Mucosa of rectum (tissue), 2 donors: ENCODE measurements at regions not wholly inside any gene's neighbourhood (a gene's known extent, or its start where the extent isn't known, plus 50 kb on each side); places are given as distances from the start of the nearest gene placed in this dataset.
"Not testable (repeated sequence)": the region's sequence is repeated elsewhere in the genome, so short reads cannot be mapped to it uniquely, and the experiment has no call there.

ENCODE experiments used
- H3K27ac ChIP-seq, 2 donors: one replicate each; pipeline ENCODE4 v1.7.0; 2013; ENCODE audit warnings: inconsistent platforms in 2 of 2, low read depth in 2 of 2, low read length in 2 of 2
- H3K27me3 ChIP-seq, 2 donors: one replicate each; pipeline ENCODE4 v1.7.0; 2013; ENCODE audit warnings: low read length in 2 of 2; ENCODE audit not compliant: control insufficient read depth in 2 of 2, insufficient read depth in 2 of 2
- H3K36me3 ChIP-seq, 2 donors: one replicate each; pipeline ENCODE4 v1.7.0; 2013; ENCODE audit warnings: low read length in 2 of 2; ENCODE audit not compliant: control insufficient read depth in 2 of 2, insufficient read depth in 2 of 2
- H3K4me1 ChIP-seq, 2 donors: one replicate each; pipeline ENCODE4 v1.7.0; 2013; ENCODE audit warnings: low read length in 2 of 2, mild to moderate bottlenecking in 1 of 2; ENCODE audit not compliant: control insufficient read depth in 2 of 2, insufficient read depth in 2 of 2
- H3K4me3 ChIP-seq, 2 donors: one replicate each; pipeline ENCODE4 v1.7.0; 2013; ENCODE audit warnings: low read length in 2 of 2
- H3K9ac ChIP-seq, 2 donors: one replicate each; pipeline ENCODE4 v1.7.0; 2013; ENCODE audit warnings: low read length in 2 of 2, low read depth in 1 of 2, mild to moderate bottlenecking in 1 of 2
- H3K9me3 ChIP-seq, 2 donors: one replicate each; pipeline ENCODE4 v1.7.0; 2013; ENCODE audit warnings: low read length in 2 of 2; ENCODE audit not compliant: control insufficient read depth in 2 of 2
- donor health status: healthy.
- donor health status: Normal muscosa, but diverticular disease.

DNA sequence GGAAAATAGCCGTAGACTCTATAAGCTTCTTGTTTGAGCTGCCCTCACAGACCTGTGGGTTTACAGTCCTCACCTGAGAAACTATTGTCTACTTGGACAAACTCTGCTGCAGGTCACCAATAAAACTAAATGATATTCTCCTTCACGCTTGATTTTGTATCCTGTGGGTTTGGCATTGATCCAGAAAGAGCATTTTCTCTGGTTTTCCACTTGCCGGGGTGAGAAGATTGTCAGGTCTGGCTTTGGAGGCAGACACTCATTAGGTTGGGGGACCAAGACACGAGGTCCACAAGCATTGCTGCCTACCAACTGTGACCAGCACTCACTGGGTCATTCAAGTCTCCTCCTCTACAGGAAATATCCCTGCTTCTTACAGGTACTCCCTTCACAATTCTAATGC is 68.5 kb downstream of the CDC14C start:
- Histone ChIP-seq H3K27ac (no peak overlapping the region), H3K9me3 (no peaks in the 10 kb centered on the region), H3K4me1 (no peaks in the 10 kb centered on the region), H3K36me3 (no peaks in the 10 kb centered on the region), H3K9ac (no peak overlapping the region), H3K27me3 (no peaks in the 10 kb centered on the region), H3K4me3 (no peak overlapping the region)

DNA sequence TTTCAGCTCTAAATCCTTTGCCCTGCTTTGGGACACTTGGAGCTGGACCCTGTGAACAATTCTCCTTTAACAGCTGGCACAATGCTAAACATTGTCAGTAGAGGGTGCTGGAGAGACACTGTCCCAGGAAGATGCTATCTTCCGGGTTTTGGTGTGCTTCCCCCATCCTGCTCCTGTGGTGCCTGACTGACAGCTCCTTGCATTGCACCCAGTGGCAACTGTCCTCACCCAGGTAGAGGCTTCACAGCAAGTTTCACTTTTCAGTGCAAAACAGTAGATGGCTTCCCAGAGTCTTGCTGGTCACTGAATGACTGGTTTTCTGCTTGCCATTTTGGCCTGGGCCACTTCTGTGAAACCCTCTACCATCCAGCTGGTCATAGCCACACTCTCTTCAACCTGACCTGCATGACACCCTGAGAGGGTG is 77.3 kb downstream of the CDC14C start:
- Histone ChIP-seq H3K9me3 (no peaks in the 10 kb centered on the region), H3K36me3 (no peaks in the 10 kb centered on the region), H3K4me1 (no peaks in the 10 kb centered on the region), H3K27ac (no peak overlapping the region), H3K4me3 (no peak overlapping the region), H3K27me3 (no peaks in the 10 kb centered on the region), H3K9ac (no peak overlapping the region)

DNA sequence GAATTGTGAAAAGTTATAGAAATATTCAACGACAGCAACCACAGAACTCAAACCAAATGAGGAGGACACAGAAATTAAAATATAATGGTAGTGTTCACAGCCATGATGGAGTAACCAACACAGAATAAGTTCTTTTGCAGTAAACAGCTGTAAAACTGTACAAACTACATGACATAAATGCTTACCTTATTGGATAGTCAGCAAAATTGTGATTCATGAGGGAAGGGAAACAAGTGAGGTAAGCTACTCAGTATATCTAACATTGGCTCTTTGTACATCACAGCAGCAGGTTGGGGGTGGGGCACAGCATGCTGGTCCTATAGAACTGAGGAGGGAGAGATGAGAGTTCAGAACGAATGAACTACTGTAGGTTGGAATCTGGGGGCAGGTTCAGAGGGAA is 86.4 kb downstream of the CDC14C start:
- no peak overlapping the region for H3K9ac ChIP-seq
- no peaks in the 10 kb centered on the region for H3K9me3 ChIP-seq
- H3K36me3 ChIP-seq, result no peaks in the 10 kb centered on the region
- no peaks in the 10 kb centered on the region for H3K4me1 ChIP-seq
- no peak overlapping the region for H3K4me3 ChIP-seq
- H3K27ac ChIP-seq, result no peak overlapping the region
- no peaks in the 10 kb centered on the region for H3K27me3 ChIP-seq

DNA sequence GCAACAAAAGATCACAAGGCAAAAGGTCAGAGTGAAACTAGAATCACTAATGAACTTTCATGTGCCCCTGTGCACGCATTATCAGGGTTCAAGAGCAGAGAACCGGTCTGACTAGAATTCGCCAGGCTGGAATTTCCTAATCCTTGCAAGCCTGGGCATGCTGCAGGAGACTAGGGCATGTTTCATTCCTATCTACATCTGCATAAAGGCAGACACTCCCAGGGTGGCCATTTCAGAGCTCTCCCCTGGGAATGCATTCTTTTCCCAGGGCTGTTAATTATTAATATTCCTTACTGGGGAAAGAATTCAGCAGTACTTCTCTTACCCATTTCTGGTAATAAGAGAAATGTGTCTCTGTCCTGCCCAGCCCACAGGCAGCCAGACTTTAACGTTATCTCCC is 90.5 kb downstream of the CDC14C start:
- H3K36me3 ChIP-seq, result no peaks in the 10 kb centered on the region
- H3K27ac ChIP-seq, result no peak overlapping the region
- H3K4me3 ChIP-seq, result no peak overlapping the region
- H3K9me3 ChIP-seq, result no peaks in the 10 kb centered on the region
- H3K4me1 ChIP-seq, result no peaks in the 10 kb centered on the region
- H3K9ac ChIP-seq, result no peak overlapping the region
- no peaks in the 10 kb centered on the region for H3K27me3 ChIP-seq

DNA sequence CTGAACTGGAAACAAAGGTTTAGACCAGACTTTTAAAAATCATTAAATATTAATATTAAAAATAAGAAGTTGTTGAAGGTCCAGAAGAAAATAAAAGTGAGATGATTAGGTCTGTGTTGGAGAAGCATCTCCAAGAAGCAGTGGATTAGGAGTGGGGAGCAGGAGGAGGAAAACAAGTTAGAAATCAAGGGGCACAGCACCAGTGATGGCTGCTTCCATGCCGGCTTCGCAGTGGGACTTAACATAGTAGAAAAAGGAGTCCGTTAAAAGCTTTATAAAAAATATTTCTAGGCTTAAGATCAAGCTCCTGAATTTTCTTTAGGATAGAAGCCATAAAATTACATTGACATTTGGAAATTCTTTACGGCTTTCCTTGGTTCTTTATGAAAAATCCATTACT is 95.8 kb downstream of the CDC14C start:
- no peak overlapping the region for H3K9ac ChIP-seq
- no peaks in the 10 kb centered on the region for H3K36me3 ChIP-seq
- no peak overlapping the region for H3K4me3 ChIP-seq
- H3K4me1 ChIP-seq, result no peaks in the 10 kb centered on the region
- H3K9me3 ChIP-seq, result no peaks in the 10 kb centered on the region
- no peak overlapping the region for H3K27ac ChIP-seq
- no peaks in the 10 kb centered on the region for H3K27me3 ChIP-seq

DNA sequence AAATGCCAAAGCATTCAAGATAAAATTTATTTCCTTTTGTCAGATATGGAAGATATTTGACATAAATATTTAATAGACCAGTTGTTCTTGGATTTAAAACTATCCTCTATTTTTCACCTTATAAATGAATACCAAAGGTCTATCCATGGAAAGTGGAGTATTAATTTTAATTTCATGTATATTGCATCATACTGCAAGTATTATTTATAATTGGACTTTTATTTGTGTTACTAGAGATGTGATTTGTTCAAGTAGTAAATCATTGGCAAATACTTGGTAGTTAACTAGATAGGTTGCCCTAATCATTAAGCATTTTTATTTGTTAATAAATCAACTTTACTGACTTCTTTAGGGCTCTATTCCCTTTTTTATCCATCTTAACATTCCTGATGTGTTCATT is 98.1 kb downstream of the CDC14C start:
- H3K27me3 ChIP-seq, result no peaks in the 10 kb centered on the region
- H3K9me3 ChIP-seq, result no peaks in the 10 kb centered on the region
- no peaks in the 10 kb centered on the region for H3K4me1 ChIP-seq
- H3K27ac ChIP-seq, result no peak overlapping the region
- no peak overlapping the region for H3K4me3 ChIP-seq
- H3K36me3 ChIP-seq, result no peaks in the 10 kb centered on the region
- H3K9ac ChIP-seq, result no peak overlapping the region

DNA sequence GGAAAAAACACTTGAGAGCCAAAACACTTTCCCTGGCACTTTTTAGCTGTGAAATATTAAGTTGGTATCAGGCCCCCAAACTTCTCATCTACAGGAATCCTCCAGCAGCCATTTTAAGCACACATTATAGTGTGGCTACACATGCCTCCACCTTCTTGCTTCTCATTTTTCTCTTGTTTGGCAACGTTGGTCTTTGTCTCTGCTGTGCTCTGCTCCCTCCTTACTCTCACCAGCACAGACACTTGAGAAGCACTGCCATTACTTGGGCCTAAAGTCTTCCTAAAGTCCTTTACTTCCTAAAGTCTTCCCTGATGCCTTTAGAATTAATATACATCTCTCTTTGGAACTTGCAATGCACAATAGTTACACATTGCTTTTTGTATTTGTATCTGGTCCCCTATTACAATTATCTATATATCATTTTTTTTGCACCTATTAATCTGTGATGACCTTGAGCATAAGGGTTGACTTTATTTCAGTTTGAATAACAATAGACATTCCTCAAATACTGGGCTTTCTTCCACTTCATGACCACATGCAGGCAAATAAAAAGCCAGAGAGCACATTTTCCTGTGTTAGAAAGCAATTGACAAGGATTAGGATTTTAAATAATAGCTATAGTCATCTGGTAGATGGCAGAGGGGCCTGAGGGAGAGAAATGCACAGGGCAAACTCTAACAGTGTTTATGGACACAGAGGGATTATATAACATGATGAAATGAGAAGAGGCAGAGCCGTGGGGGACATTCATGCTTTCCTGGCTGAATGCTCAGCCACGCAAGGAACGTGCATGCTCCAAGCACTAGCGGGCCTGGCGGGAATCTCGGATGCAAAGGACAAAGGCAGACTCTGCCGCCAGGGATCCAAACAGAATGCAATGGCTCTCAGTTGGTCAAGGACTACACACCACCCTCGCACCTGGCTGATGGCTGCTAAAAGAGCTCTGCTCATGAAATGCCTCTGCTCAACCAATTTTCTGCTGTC is 99.3 kb downstream of the CDC14C start:
- Histone ChIP-seq H3K9me3 (no peaks in the 10 kb centered on the region), H3K27ac (no peak overlapping the region), H3K36me3 (no peaks in the 10 kb centered on the region), H3K4me1 (no peaks in the 10 kb centered on the region), H3K27me3 (no peaks in the 10 kb centered on the region), H3K4me3 (no peak overlapping the region), H3K9ac (no peak overlapping the region)

DNA sequence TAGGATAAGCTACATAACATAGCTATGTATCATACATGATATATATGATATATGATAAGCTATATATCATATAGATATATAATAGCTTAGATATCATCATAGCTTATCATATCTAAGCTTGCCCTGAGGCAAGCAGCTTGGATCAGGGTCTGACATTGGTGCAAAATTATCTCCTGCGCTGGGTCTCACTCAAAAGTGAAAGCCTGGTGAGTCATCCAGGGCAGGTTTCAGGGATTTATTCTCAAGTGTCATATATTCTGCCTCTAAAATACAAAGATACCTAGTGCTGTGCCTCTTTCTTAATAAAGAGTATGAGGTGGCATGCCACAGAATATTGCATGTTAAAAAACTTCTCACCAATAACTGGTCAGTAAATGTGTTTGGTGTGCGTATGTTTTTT is 105.9 kb downstream of the CDC14C start:
- Histone ChIP-seq H3K36me3 (no peaks in the 10 kb centered on the region), H3K4me3 (no peak overlapping the region), H3K4me1 (no peaks in the 10 kb centered on the region), H3K27me3 (no peaks in the 10 kb centered on the region), H3K9me3 (no peaks in the 10 kb centered on the region), H3K27ac (no peak overlapping the region), H3K9ac (no peak overlapping the region)

DNA sequence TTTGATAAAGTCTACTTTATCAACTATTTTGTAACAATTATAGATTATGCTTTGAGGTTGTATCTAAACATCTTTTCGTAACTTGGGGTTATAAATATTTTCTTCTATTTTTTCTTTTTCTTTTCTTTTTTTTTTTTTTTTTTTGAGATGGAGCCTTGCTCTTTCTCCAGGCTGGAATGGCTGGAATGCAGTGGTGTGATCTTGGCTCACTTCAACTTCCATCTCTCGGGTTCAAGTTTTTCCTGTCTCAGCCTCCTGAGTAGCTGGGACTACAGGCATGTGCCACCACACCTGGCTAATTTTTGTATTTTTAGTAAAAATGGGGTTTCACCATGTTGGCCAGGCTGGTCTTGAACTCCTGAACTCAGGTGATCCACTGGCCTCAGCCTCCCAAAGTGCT is 108.8 kb downstream of the CDC14C start:
- H3K4me3 ChIP-seq, H3K9ac ChIP-seq, H3K27ac ChIP-seq, H3K27me3 ChIP-seq, H3K36me3 ChIP-seq, H3K9me3 ChIP-seq, H3K4me1 ChIP-seq: not testable (repeated sequence)

DNA sequence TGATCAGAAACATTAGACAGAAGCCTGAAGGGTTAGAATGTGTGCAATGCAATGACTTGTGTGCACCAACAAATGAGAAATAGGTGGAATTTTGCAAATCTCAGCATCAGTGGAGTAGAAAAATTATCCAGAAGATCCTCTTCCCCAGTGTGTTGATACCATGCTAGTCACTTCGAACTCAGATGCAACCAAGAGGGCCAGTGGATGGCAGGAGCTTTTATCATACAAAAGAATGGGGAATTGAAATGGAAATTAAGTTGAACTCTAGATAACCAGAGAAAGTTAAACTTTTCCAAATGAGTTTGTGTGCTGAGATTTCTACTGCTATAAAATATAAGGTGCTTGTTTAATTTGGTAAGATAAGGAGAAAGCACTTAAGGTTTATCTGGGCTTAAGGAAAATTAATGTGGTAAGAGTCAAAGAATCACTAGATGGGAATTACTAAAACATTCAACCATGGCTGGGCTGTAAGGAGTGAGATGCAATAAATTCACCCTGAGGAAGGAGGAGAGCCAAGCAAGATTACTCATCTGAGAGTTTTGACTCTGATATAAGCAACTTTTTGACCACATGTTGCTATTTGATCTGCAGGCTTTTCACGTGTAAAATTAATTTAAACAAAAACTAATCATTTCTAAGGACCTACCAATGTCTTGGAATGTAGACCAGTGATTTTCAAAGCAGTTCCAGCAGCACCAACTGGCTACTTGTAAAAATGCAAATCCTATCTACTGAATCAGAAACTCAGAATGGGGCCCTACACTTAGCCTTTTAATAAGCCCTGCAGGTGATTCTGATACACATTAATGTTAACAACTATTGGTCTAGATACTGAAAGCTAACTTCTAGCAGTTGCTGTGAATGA is 113.2 kb downstream of the CDC14C start:
- Histone ChIP-seq H3K27me3 (no peaks in the 10 kb centered on the region), H3K4me1 (no peaks in the 10 kb centered on the region), H3K9me3 (no peaks in the 10 kb centered on the region), H3K36me3 (no peaks in the 10 kb centered on the region), H3K27ac (no peak overlapping the region), H3K9ac (no peak overlapping the region), H3K4me3 (no peak overlapping the region)
